ENCODE measurements at regions not wholly inside any gene's neighbourhood (a gene's known extent, or its start where the extent isn't known, plus 50 kb on each side); places are given as distances from the start of the nearest gene placed in this dataset.
"Not testable (repeated sequence)": the region's sequence is repeated elsewhere in the genome, so short reads cannot be mapped to it uniquely, and the experiment has no call there.

DNA sequence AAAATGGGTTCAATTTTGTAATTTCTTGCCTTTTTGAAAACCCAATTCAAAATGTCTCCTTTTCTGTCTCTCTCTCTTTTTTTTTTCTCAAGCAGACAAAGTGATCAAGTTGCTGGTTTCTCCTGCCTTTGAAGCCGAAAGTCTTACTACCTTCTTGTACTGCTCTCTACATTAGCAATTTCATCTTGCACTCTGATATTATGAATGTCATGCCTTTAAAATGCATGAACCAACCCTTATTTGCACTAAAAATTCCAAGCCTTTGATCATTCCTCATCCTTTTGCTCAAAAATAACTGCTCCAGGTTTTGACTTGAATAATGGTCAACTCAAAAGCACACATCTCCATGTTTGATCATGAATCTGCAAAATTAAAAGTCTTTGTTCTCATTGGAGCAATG lies 125.2 kb downstream of the CETN3 start:
- Histone ChIP-seq H3K36me3 (ENCODE audit: insufficient read depth, low read length) (no peaks in the 10 kb centered on the region), H3K9me3 (ENCODE audit: low read length) (no peaks in the 10 kb centered on the region), H3K9ac (ENCODE audit: low read length) (no peak overlapping the region), H3K4me3 (ENCODE audit: low read depth in 1 of 2, low read length in 2 of 2) (no peak overlapping the region), H3K27ac (ENCODE audit: low read depth, low read length) (no peak overlapping the region), H3K4me1 (ENCODE audit: insufficient read depth, low read length) (no peaks in the 10 kb centered on the region), H3K27me3 (ENCODE audit: control insufficient read depth in 1 of 2, insufficient read depth in 2 of 2, low read length in 2 of 2) (no peaks in the 10 kb centered on the region)

DNA sequence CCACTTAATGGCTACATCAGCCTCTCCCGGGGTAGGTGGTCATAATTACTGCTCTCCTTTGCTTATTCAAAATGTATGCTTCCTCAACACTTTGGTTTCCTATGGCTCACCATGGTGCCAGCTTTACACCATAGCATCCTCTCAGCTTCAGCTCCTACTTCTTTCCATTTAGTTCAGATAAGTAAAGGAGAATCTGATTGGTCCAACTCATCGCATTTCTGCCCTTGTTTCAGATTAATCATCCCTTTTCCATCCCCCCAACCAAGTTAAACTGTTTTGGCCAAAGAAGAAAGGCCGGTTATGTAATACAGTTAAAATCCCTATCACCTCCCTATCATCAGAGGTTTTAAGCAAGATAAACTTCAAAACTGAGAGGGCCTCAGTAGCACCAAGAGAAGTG lies 130.5 kb downstream of the CETN3 start:
- H3K9me3 ChIP-seq (ENCODE audit: low read length), result no peaks in the 10 kb centered on the region
- no peaks in the 10 kb centered on the region for H3K4me1 ChIP-seq (ENCODE audit: insufficient read depth, low read length)
- no peaks in the 10 kb centered on the region for H3K36me3 ChIP-seq (ENCODE audit: insufficient read depth, low read length)
- H3K27me3 ChIP-seq (ENCODE audit: control insufficient read depth in 1 of 2, insufficient read depth in 2 of 2, low read length in 2 of 2), result no peaks in the 10 kb centered on the region
- no peak overlapping the region for H3K4me3 ChIP-seq (ENCODE audit: low read depth in 1 of 2, low read length in 2 of 2)
- H3K9ac ChIP-seq (ENCODE audit: low read length), result no peak overlapping the region
- H3K27ac ChIP-seq (ENCODE audit: low read depth, low read length), result no peak overlapping the region

DNA sequence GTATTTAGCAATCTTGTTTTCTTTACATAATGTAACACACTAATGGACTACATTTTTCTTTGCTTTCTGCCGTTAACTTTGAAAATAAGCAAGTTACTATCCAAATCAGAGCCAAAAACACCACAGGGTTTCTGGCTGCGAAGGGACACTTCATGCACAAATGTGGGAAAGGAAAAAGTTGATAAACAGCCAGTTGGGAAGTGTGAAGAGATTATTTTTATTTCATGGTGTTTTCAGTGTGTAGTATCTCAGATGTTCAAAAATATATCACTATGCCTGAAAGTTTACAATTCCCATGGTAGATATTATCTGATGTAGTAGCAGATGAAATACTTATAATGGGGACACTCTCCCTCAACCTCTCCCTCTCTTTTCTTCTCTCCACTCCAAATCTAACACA lies 135.3 kb downstream of the CETN3 start:
- no peaks in the 10 kb centered on the region for H3K27me3 ChIP-seq (ENCODE audit: control insufficient read depth in 1 of 2, insufficient read depth in 2 of 2, low read length in 2 of 2)
- H3K4me3 ChIP-seq (ENCODE audit: low read depth in 1 of 2, low read length in 2 of 2), result no peak overlapping the region
- no peaks in the 10 kb centered on the region for H3K36me3 ChIP-seq (ENCODE audit: insufficient read depth, low read length)
- no peaks in the 10 kb centered on the region for H3K9me3 ChIP-seq (ENCODE audit: low read length)
- no peak overlapping the region for H3K27ac ChIP-seq (ENCODE audit: low read depth, low read length)
- H3K4me1 ChIP-seq (ENCODE audit: insufficient read depth, low read length), result no peaks in the 10 kb centered on the region
- no peak overlapping the region for H3K9ac ChIP-seq (ENCODE audit: low read length)

DNA sequence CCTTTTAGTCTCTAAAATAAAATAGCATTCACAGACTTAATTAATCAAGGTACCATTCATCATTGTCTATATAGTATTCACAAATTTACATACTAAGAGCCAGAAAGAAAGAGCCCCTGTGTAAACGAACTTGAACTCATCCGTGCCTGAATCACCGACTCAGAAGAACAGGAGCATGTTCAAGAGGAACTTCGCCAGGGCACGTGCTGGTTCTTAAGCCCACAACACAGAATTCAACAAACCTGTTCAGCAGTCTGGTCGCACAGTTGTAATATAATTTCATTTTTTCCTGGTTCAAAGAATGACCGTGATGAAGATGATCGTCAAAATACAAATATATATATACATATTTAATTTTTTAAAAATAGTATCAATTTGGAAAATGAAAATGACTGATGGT lies 141.9 kb downstream of the CETN3 start:
- no peaks in the 10 kb centered on the region for H3K9me3 ChIP-seq (ENCODE audit: low read length)
- no peak overlapping the region for H3K4me3 ChIP-seq (ENCODE audit: low read depth in 1 of 2, low read length in 2 of 2)
- H3K27ac ChIP-seq (ENCODE audit: low read depth, low read length), result no peak overlapping the region
- H3K27me3 ChIP-seq (ENCODE audit: control insufficient read depth in 1 of 2, insufficient read depth in 2 of 2, low read length in 2 of 2), result no peaks in the 10 kb centered on the region
- H3K4me1 ChIP-seq (ENCODE audit: insufficient read depth, low read length), result no peaks in the 10 kb centered on the region
- no peaks in the 10 kb centered on the region for H3K36me3 ChIP-seq (ENCODE audit: insufficient read depth, low read length)
- H3K9ac ChIP-seq (ENCODE audit: low read length), result no peak overlapping the region

DNA sequence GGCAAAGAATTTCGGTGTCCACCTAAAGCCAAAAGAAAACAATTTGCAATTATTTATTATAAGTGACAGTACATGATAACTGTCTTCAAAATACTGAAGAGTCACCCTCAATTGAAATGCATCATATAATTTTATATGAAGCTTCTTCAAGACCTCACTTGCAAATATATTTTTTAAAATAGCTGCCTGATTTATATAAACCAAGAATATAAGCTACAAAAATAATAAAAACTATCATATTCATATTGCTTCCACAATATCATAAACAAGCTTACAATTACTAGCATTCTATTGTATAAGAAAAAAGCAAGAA lies 144.1 kb downstream of the CETN3 start:
- no peak overlapping the region for H3K9ac ChIP-seq (ENCODE audit: low read length)
- H3K27ac ChIP-seq (ENCODE audit: low read depth, low read length), result no peak overlapping the region
- no peak overlapping the region for H3K4me3 ChIP-seq (ENCODE audit: low read depth in 1 of 2, low read length in 2 of 2)
- H3K27me3 ChIP-seq (ENCODE audit: control insufficient read depth in 1 of 2, insufficient read depth in 2 of 2, low read length in 2 of 2), result no peaks in the 10 kb centered on the region
- H3K9me3 ChIP-seq (ENCODE audit: low read length), result no peaks in the 10 kb centered on the region
- H3K4me1 ChIP-seq (ENCODE audit: insufficient read depth, low read length), result no peaks in the 10 kb centered on the region
- H3K36me3 ChIP-seq (ENCODE audit: insufficient read depth, low read length), result no peaks in the 10 kb centered on the region

DNA sequence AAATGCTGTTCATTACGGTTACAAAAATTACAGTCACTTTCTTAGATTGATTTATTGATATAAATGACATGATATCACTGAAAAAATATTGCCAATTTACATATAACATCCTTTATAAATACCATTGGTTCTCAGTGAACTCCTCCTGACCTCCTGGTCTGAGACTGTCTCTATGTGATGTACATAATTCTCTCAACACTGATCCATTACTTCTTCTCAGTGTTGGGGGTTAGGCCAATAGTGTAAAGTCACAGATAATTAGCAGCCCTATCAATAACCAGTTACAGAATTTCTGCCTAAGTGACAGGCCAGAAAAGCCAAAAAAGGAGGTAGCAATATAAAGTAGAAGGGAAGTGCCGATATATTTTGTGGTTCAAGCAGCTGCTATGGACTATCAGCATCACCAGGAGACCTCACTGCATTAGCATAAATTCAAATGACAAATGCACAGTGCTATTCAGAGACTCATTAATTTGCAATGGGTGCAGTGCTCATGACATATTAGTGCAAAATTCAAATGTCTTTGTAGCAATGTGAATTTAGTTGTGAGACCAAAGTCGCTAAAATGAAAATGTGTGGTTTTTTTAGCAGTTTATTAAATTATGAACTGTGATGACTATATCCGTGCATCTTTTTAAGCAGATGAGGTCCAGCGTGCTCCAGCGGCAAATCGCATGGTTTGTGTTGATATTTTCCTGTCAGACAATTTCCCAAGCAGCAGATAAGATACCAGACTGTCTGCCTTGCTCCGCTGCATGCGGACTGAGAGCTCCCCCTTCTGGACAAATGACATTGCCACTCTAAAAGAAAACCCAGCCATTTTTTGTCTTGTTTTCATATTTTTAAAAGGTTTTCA lies 144.6 kb downstream of the CETN3 start:
- Histone ChIP-seq H3K4me1 (ENCODE audit: insufficient read depth, low read length) (no peaks in the 10 kb centered on the region), H3K36me3 (ENCODE audit: insufficient read depth, low read length) (no peaks in the 10 kb centered on the region), H3K9me3 (ENCODE audit: low read length) (no peaks in the 10 kb centered on the region), H3K27ac (ENCODE audit: low read depth, low read length) (no peak overlapping the region), H3K4me3 (ENCODE audit: low read depth in 1 of 2, low read length in 2 of 2) (no peak overlapping the region), H3K27me3 (ENCODE audit: control insufficient read depth in 1 of 2, insufficient read depth in 2 of 2, low read length in 2 of 2) (no peaks in the 10 kb centered on the region), H3K9ac (ENCODE audit: low read length) (no peak overlapping the region)

DNA sequence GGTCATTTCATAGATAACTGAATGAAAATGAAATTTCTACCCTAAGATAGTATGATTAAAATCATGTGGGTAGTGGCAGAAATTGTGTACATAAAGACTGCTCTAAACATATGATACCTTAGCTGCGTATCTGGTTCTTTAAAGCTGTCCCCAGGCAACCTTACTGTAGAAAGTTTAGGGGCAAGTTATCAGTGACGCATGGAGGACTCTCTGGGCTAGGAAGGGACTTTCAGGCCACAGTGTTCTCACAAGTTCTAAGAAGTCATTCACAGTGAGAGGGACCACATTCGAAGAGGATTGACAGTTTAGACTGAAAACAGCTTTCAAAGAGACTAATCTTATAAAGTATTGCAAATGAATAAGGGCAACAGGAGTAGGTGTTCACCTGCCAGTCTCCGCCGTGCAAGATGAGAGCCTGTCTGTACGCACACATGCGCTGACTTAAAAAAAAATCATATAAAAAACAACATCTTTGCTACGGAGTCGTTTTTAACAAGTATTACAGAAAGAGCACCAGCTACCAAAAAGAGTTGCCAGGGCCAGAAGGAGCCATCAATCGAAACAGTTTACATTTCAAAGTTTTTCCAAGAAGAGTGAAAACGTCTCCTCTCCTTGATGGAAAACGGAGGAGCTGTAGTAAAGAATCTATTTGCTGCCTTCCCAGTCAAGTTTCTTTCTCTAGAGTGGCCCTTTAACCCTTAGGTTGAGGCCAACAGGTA lies 146.3 kb downstream of the CETN3 start:
- Histone ChIP-seq H3K27me3 (ENCODE audit: control insufficient read depth in 1 of 2, insufficient read depth in 2 of 2, low read length in 2 of 2) (no peaks in the 10 kb centered on the region), H3K4me3 (ENCODE audit: low read depth in 1 of 2, low read length in 2 of 2) (no peak overlapping the region), H3K36me3 (ENCODE audit: insufficient read depth, low read length) (no peaks in the 10 kb centered on the region), H3K27ac (ENCODE audit: low read depth, low read length) (no peak overlapping the region), H3K9ac (ENCODE audit: low read length) (no peak overlapping the region), H3K9me3 (ENCODE audit: low read length) (no peaks in the 10 kb centered on the region), H3K4me1 (ENCODE audit: insufficient read depth, low read length) (no peaks in the 10 kb centered on the region)

DNA sequence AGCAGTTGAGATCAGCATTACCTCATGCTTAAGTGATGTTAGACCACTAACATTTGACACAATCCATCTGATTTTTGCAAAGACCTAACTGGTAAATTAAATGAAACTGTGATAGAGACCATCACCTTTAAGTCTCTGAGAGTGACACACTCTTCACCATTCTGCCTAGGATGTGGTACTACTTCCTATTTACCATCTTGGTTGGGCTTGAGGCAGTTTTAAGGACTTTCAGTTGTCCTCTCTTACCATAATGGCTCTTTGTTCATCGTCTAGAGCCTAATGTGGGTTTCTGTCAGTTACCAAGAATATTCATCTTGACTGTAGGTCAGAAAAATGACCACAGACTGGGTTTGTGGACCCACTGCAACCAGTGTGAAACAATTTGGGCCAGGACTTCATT lies 158.1 kb downstream of the CETN3 start:
- Histone ChIP-seq H3K27ac (ENCODE audit: low read depth, low read length) (no peak overlapping the region), H3K9me3 (ENCODE audit: low read length) (no peaks in the 10 kb centered on the region), H3K4me3 (ENCODE audit: low read depth in 1 of 2, low read length in 2 of 2) (no peak overlapping the region), H3K4me1 (ENCODE audit: insufficient read depth, low read length) (no peaks in the 10 kb centered on the region), H3K36me3 (ENCODE audit: insufficient read depth, low read length) (no peaks in the 10 kb centered on the region), H3K9ac (ENCODE audit: low read length) (no peak overlapping the region), H3K27me3 (ENCODE audit: control insufficient read depth in 1 of 2, insufficient read depth in 2 of 2, low read length in 2 of 2) (no peaks in the 10 kb centered on the region)

DNA sequence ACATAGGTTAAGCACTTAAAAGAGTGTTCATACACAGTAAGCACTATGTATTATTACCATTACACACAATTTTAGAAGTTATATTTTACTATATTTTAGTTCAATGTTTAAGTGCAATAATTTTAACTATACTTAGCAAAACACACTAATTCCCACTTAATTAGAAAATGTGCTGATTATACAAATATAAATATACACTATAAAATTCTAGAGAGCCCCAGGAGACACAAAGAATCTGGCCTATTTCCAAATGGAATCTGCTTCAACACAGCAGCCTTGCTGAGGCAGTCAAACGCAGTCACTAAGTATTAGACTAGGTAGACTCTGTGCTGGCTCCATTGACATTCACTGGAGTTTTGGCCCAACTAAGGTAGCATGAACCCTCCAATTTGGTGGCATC lies 160.9 kb downstream of the CETN3 start:
- Histone ChIP-seq H3K9me3 (ENCODE audit: low read length) (no peaks in the 10 kb centered on the region), H3K27ac (ENCODE audit: low read depth, low read length) (no peak overlapping the region), H3K27me3 (ENCODE audit: control insufficient read depth in 1 of 2, insufficient read depth in 2 of 2, low read length in 2 of 2) (no peaks in the 10 kb centered on the region), H3K9ac (ENCODE audit: low read length) (no peak overlapping the region), H3K4me3 (ENCODE audit: low read depth in 1 of 2, low read length in 2 of 2) (no peak overlapping the region), H3K36me3 (ENCODE audit: insufficient read depth, low read length) (no peaks in the 10 kb centered on the region), H3K4me1 (ENCODE audit: insufficient read depth, low read length) (no peaks in the 10 kb centered on the region)

DNA sequence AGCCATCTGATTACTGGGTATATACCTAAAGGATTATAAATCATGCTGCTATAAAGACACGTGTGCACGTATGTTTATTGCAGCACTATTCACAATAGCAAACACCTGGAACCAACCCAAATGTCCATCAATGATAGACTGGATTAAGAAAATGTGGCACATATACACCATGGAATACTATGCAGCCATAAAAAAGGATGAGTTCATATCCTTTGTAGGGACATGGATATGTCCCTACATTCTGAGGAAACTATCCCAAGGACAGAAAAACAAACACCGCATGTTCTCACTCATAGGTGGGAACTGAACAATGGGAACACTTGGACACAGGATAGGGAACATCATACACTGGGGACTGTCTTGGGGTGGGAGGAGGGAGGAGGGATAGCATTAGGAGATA lies 165.7 kb downstream of the CETN3 start:
- not testable (repeated sequence) for H3K36me3 ChIP-seq (ENCODE audit: insufficient read depth, low read length); H3K9ac ChIP-seq (ENCODE audit: low read length); H3K27me3 ChIP-seq (ENCODE audit: control insufficient read depth in 1 of 2, insufficient read depth in 2 of 2, low read length in 2 of 2); H3K27ac ChIP-seq (ENCODE audit: low read depth, low read length); H3K4me1 ChIP-seq (ENCODE audit: insufficient read depth, low read length); H3K4me3 ChIP-seq (ENCODE audit: low read depth in 1 of 2, low read length in 2 of 2); H3K9me3 ChIP-seq (ENCODE audit: low read length)

DNA sequence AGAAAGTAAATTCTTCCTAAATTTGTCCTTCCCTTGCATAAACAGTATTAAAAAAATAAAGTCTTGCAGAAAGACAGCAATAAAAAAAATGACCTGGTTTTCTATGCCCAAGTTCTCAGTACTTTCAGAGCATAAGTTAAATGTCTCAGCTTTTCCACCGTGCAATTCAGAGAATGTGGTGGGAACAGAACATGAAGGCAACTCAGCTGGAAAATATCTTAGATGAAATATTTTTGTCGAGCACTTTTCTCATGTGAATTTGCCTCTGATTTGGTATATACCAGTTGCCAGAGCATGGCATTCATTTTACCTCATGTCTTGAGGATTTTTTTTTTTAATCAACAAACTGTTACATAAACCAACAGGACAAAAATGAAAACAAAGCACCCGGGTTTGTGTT lies 176.1 kb downstream of the CETN3 start:
- Histone ChIP-seq H3K4me1 (ENCODE audit: insufficient read depth, low read length) (no peaks in the 10 kb centered on the region), H3K4me3 (ENCODE audit: low read depth in 1 of 2, low read length in 2 of 2) (no peak overlapping the region), H3K27me3 (ENCODE audit: control insufficient read depth in 1 of 2, insufficient read depth in 2 of 2, low read length in 2 of 2) (no peaks in the 10 kb centered on the region), H3K36me3 (ENCODE audit: insufficient read depth, low read length) (no peaks in the 10 kb centered on the region), H3K27ac (ENCODE audit: low read depth, low read length) (no peak overlapping the region), H3K9me3 (ENCODE audit: low read length) (no peaks in the 10 kb centered on the region), H3K9ac (ENCODE audit: low read length) (no peak overlapping the region)

DNA sequence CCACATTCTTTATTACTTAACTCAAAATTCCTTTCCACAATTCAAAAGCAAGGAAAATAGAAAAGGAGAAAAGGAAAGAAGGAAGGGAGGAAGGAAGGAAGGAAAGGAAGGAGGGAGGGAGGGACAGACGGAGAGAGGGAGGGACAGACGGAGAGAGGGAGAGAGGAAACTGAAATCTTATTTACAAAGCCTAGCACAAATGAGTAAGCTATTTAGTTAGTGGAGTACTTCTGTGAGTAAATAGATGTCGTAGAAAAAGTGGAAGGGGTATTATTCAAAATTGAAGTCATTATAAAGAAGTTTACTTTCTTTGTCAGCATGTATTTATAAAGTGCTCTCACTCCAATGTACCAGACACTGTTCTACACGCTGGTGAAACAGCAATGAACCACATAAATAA lies 177.9 kb downstream of the CETN3 start:
- no peaks in the 10 kb centered on the region for H3K36me3 ChIP-seq (ENCODE audit: insufficient read depth, low read length)
- peaks cover 13% of the 10 kb centered on the region for H3K4me1 ChIP-seq (ENCODE audit: insufficient read depth, low read length)
- no peaks in the 10 kb centered on the region for H3K27me3 ChIP-seq (ENCODE audit: control insufficient read depth in 1 of 2, insufficient read depth in 2 of 2, low read length in 2 of 2)
- no peak overlapping the region for H3K4me3 ChIP-seq (ENCODE audit: low read depth in 1 of 2, low read length in 2 of 2)
- no peak overlapping the region for H3K27ac ChIP-seq (ENCODE audit: low read depth, low read length)
- H3K9ac ChIP-seq (ENCODE audit: low read length), result no peak overlapping the region
- H3K9me3 ChIP-seq (ENCODE audit: low read length), result no peaks in the 10 kb centered on the region

All from muscle layer of colon (tissue), 2 donors.